Right ventricle myocardium inferior (tissue), 1 donor: ENCODE measurements at regions not wholly inside any gene's neighbourhood (a gene's known extent, or its start where the extent isn't known, plus 50 kb on each side); places are given as distances from the start of the nearest gene placed in this dataset.
A peak's percentile ranks its signal among the peaks of the same experiment; 100 is the strongest.
"Not testable (repeated sequence)": the region's sequence is repeated elsewhere in the genome, so short reads cannot be mapped to it uniquely, and the experiment has no call there.

Source experiments
- ATAC-seq: fragments of 200-7000 bp; cut with Tn5 transposase; one replicate; pipeline ENCODE4 v1.9.1; 2020; ENCODE audit warnings: mild to moderate bottlenecking, moderate library complexity
- DNase-seq: peaks from one replicate; pipeline ENCODE4 v3.0.0; 2021; ENCODE audit errors: missing footprints
- intact Hi-C: fragments of 100-400 bp; cut with DNase I; formaldehyde crosslinking; loops from one replicate; pipeline ENCODE4 v1.11.0; 2022
- donor health status: DM: no; HTN: yes; CAD: no; lungs with severe emphysema.

GRCh38 chr4:66567551-66567950 lies 897.3 kb upstream of the EPHA5 start:
- intact Hi-C loops, result no loop called here
- no peak for DNase-seq
- ATAC-seq, result no peak

DNA sequence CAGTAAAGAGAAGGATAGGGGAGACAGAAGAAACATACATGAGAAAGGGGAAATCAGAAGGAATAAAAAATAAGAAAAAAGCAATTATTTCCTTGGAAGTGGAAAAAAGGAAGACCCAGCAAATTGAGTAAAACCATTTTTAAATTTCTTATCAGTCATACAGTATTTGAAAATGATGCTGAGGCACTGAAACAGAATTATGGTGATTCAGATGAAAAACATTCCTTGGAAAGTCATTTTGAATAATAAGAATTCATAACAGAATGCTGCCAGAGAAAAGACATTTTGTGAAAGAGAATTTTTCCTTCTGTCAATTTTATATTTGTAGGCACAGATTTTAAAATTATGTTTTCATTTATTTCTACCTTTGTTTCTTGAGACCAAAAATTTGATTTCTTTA lies 895.5 kb upstream of the EPHA5 start:
- ATAC-seq (no peak), DNase-seq (no peak)
- intact Hi-C loops, result no loop called here

GRCh38 chr4:66564901-66565651 lies 894.8 kb upstream of the EPHA5 start:
- ATAC-seq, result no peak
- intact Hi-C loops, result no loop called here
- no peak for DNase-seq

GRCh38 chr4:66562276-66562806 lies 892.1 kb upstream of the EPHA5 start:
- intact Hi-C loops, result no loop called here
- DNase-seq (no peak), ATAC-seq (no peak)

GRCh38 chr4:66561465-66562053 lies 891.3 kb upstream of the EPHA5 start:
- intact Hi-C loops, ATAC-seq: not testable (repeated sequence)
- DNase-seq, result peak; percentile 61

GRCh38 chr4:66558651-66559050 lies 888.4 kb upstream of the EPHA5 start:
- no peak for DNase-seq

GRCh38 chr4:66556651-66557278 lies 886.5 kb upstream of the EPHA5 start:
- DNase-seq, result no peak
- no peak for ATAC-seq
- intact Hi-C loops, result no loop called here

More at GRCh38 chr4:66558651-66559050, 888.4 kb upstream of the EPHA5 start:
- intact Hi-C loops, result no loop called here
- no peak for ATAC-seq

DNA sequence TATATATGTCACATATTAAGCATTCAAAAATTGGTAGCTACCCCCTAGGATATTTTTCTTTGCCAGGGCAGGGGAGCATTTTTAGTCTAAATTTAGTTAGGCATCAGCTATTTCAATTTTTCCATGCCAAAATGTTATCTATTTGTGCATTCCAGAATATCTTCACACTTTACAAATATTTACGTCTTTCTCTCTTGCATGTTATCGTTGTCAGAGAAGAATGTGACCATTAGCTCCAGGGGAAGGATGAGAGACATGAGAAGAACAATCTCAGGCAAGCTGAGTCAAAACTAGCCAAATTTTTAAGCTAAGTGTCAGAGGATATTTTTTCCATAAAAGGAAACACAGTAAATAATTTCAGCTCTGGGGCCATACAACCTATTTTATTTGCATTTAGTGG lies 885.0 kb upstream of the EPHA5 start:
- DNase-seq (no peak), ATAC-seq (no peak)
- intact Hi-C loops, result no loop called here

DNA sequence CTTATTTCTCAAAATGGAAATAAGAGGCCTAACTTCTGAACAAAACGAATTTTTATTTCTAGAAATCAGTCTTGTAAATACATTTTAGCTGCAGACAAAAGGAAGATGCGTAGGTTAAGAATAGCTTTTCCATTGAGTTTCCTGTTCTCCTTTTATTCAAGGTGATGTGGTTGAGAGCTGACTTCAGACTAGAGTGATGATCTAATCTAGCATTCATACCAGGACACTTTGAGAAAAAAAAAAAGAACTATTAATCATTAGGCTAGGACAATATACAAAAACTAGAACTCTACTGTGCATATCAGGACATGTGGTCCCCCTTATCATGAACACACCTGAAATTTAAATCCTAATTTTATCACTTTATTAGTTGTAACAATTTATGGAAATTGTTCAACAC lies 884.5 kb upstream of the EPHA5 start:
- no peak for ATAC-seq
- intact Hi-C loops, result no loop called here
- DNase-seq, result no peak

GRCh38 chr4:66545301-66545700 lies 875.0 kb upstream of the EPHA5 start:
- DNase-seq, ATAC-seq, intact Hi-C loops: not testable (repeated sequence)

GRCh38 chr4:66544281-66544680 lies 874.0 kb upstream of the EPHA5 start:
- ATAC-seq (no peak), DNase-seq (no peak)
- intact Hi-C loops, result no loop called here

GRCh38 chr4:66539745-66540144 lies 869.5 kb upstream of the EPHA5 start:
- intact Hi-C loops, result no loop called here
- DNase-seq, result no peak
- ATAC-seq, result no peak

DNA sequence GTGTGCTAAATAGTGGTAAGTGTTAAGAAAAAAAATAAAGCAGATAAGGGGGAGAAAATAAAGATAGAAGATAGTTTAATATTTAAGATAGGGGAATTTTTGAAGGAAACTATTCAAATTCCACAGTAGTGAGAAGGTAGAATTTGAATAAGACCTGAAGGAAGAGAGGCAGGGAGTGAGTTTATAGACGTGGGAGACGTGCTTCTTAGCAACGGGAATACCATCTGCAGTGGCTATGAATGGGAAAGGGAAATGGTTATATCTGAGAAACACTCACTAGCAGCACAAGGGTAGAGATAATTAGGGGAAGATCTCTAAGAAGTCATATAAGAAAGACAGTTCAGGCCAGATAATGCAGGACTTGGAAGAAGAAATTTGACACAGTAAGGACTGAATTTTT lies 854.5 kb upstream of the EPHA5 start:
- ATAC-seq (no peak), DNase-seq (no peak)
- intact Hi-C loops, result no loop called here

DNA sequence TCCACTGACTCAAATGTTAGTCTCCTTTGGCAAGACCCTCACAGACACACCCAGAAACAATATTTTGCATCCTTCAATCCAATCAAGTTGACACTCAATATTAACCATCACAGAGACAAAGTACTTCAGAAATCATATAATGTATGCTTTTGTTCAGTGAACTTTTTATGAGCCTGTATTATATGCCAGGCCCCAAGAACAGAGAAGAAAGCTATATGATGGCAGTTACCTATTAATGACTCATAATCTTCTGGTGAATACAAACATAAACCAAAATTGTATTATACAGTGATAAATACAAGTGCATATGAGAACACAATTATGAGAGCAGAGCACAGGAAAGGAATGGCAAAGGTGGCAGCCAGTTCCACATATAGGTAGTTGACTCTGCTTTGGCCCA lies 852.0 kb upstream of the EPHA5 start:
- intact Hi-C loops, result no loop called here
- DNase-seq (no peak), ATAC-seq (no peak)

- no peak for ATAC-seq
Measured at GRCh38 chr4:66516940-66517339, 846.7 kb upstream of the EPHA5 start.

DNA sequence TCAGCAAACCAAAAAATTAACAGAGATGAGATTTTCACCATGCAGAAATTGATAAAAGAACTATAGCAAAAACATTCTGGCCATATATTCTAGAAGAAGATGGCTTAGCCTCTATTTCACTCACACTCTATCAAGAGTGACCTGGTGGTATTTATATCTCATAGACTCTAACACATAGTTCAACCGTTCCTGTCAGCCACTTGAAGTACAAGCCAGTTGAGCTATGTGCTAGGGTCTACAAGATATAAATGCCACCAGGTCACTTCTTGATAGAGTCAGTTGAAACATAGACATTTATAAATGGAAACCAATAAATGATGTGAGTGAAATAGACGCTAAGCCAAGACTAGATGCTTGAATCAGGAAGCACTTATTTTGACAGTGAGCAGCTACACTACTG lies 836.7 kb upstream of the EPHA5 start:
- no peak for DNase-seq
- ATAC-seq, result no peak
- intact Hi-C loops, result no loop called here

More at GRCh38 chr4:66516940-66517339, 846.7 kb upstream of the EPHA5 start:
- intact Hi-C loops, result no loop called here
- no peak for DNase-seq

DNA sequence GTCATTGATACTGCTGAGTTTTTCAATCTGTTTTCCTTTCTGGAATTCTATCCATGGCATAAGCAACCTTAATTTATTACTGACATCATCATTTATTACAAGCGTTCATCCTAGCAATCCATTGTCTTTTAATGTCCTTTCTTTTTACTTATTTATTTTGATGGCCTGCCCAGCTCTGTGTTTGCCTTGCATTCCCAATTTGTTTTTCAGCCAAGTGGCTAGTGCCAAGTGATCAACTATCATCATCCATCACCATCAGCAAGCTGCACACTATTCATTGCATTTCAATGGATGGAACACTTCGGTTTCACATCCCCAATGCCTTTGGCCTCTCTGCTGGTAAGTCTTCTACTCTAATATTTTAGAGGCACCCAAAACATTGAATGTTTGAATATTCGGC lies 831.7 kb upstream of the EPHA5 start:
- ATAC-seq, result no peak
- intact Hi-C loops, result no loop called here
- DNase-seq, result no peak

GRCh38 chr4:66490729-66491128 lies 820.4 kb upstream of the EPHA5 start:
- intact Hi-C loops, result no loop called here
- ATAC-seq, result no peak

DNA sequence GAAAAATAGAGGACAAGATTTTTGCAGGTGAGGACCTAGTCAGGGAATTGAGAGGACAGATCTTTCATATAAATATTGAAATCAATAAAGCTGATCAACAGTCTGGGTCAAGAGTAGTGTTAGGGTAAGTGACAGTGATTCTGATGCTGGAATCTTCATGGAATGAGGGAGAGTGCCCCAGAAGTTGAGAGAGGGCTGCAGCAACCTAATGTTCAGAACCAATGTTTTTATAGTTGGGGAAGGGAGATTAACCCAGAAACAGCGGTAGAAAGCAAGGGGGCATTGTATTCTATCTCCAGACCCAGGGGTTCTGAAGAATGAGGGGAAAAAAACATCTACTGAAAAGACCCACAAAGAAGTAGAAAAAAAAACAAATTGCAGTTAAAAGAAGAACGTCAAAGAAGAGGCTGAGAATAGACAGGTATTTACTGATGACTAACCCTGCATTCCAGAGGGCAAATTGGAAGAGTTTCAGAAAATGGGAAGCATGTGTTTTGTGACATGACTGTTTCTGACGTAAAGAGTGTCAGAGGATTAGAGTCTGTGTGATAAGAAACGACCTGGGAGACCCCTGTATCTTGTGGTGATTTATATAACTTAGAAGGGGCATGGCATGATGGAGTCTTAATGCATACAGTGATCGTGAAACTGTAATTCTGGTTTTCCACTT lies 819.6 kb upstream of the EPHA5 start:
- intact Hi-C loops, result no loop called here
- ATAC-seq (no peak), DNase-seq (no peak)

More at GRCh38 chr4:66490729-66491128, 820.4 kb upstream of the EPHA5 start:
- DNase-seq, result no peak
